ENCODE measurements at regions not wholly inside any gene's neighbourhood (a gene's known extent, or its start where the extent isn't known, plus 50 kb on each side); places are given as distances from the start of the nearest gene placed in this dataset.

DNA sequence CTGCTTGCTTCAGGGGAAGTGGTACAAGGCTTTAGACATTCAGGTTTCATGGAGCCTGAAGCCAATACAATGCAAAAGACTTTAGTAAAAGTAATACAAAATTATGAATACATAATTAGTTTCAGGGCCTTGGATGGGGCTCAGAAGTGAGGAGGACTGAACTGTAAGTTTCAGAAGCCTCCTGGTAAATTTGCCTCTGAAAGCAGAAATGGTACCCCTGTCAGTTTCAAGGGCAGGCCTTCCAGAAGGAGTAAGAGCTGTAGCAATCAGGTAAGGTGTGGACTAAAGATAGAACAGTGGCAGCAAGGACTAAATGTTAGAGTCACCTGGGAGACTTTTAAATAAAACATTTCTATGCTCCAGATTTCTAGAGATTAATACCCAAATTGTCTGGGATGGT lies 402.5 kb upstream of the GOLIM4 start:
- no peak overlapping the region for H3K4me3 ChIP-seq (ENCODE audit: low read depth in 1 of 2, low read length in 2 of 2)
- no peaks in the 10 kb centered on the region for H3K27me3 ChIP-seq (ENCODE audit: control insufficient read depth in 1 of 2, insufficient read depth in 2 of 2, low read length in 2 of 2)
- H3K27ac ChIP-seq (ENCODE audit: low read depth, low read length): no peak overlapping the region
- H3K9me3 ChIP-seq (ENCODE audit: low read length): no peaks in the 10 kb centered on the region
- no peaks in the 10 kb centered on the region for H3K4me1 ChIP-seq (ENCODE audit: insufficient read depth, low read length)
- H3K9ac ChIP-seq (ENCODE audit: low read length): no peak overlapping the region
- no peaks in the 10 kb centered on the region for H3K36me3 ChIP-seq (ENCODE audit: insufficient read depth, low read length)

GRCh38 chr3:168497741-168498140 lies 402.0 kb upstream of the GOLIM4 start:
- Histone ChIP-seq H3K27ac (ENCODE audit: low read depth, low read length) (no peak overlapping the region), H3K9ac (ENCODE audit: low read length) (no peak overlapping the region), H3K4me3 (ENCODE audit: low read depth in 1 of 2, low read length in 2 of 2) (no peak overlapping the region), H3K36me3 (ENCODE audit: insufficient read depth, low read length) (no peaks in the 10 kb centered on the region), H3K27me3 (ENCODE audit: control insufficient read depth in 1 of 2, insufficient read depth in 2 of 2, low read length in 2 of 2) (no peaks in the 10 kb centered on the region), H3K4me1 (ENCODE audit: insufficient read depth, low read length) (no peaks in the 10 kb centered on the region), H3K9me3 (ENCODE audit: low read length) (no peaks in the 10 kb centered on the region)

GRCh38 chr3:168497183-168497582 lies 401.5 kb upstream of the GOLIM4 start:
- Histone ChIP-seq H3K4me1 (ENCODE audit: insufficient read depth, low read length) (no peaks in the 10 kb centered on the region), H3K36me3 (ENCODE audit: insufficient read depth, low read length) (no peaks in the 10 kb centered on the region)

DNA sequence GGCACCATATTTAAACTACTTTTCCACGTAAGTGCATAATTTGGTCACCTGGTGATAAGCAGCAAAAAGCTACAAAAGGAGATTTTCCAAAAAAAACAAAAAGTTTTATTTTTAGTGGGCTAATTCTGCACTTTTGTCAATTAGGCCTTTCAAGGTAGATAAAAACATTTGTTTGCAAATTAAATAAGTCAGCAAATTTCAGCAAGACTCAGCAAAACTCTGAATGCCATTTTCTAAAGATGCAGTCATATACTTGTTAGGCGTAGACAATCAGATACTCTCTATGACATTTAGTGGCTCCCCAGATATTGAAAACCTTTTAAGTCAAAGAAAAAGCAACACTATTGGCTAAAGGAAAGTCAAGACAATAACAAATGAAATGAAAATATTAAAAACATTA lies 400.2 kb upstream of the GOLIM4 start:
- H3K4me3 ChIP-seq (ENCODE audit: low read depth in 1 of 2, low read length in 2 of 2): no peak overlapping the region
- H3K9me3 ChIP-seq (ENCODE audit: low read length): no peaks in the 10 kb centered on the region
- H3K27me3 ChIP-seq (ENCODE audit: control insufficient read depth in 1 of 2, insufficient read depth in 2 of 2, low read length in 2 of 2): no peaks in the 10 kb centered on the region
- no peak overlapping the region for H3K27ac ChIP-seq (ENCODE audit: low read depth, low read length)
- no peak overlapping the region for H3K9ac ChIP-seq (ENCODE audit: low read length)
- H3K36me3 ChIP-seq (ENCODE audit: insufficient read depth, low read length): no peaks in the 10 kb centered on the region
- no peaks in the 10 kb centered on the region for H3K4me1 ChIP-seq (ENCODE audit: insufficient read depth, low read length)

More at GRCh38 chr3:168497183-168497582, 401.5 kb upstream of the GOLIM4 start:
- Histone ChIP-seq H3K4me3 (ENCODE audit: low read depth in 1 of 2, low read length in 2 of 2) (no peak overlapping the region), H3K27me3 (ENCODE audit: control insufficient read depth in 1 of 2, insufficient read depth in 2 of 2, low read length in 2 of 2) (no peaks in the 10 kb centered on the region), H3K27ac (ENCODE audit: low read depth, low read length) (no peak overlapping the region), H3K9ac (ENCODE audit: low read length) (no peak overlapping the region), H3K9me3 (ENCODE audit: low read length) (no peaks in the 10 kb centered on the region)

- Histone ChIP-seq H3K9ac (ENCODE audit: low read length) (no peak overlapping the region), H3K36me3 (ENCODE audit: insufficient read depth, low read length) (no peaks in the 10 kb centered on the region), H3K9me3 (ENCODE audit: low read length) (no peaks in the 10 kb centered on the region), H3K4me3 (ENCODE audit: low read depth in 1 of 2, low read length in 2 of 2) (no peak overlapping the region), H3K27ac (ENCODE audit: low read depth, low read length) (no peak overlapping the region), H3K4me1 (ENCODE audit: insufficient read depth, low read length) (no peaks in the 10 kb centered on the region), H3K27me3 (ENCODE audit: control insufficient read depth in 1 of 2, insufficient read depth in 2 of 2, low read length in 2 of 2) (no peaks in the 10 kb centered on the region)
Measured at GRCh38 chr3:168495270-168495669, 399.5 kb upstream of the GOLIM4 start.

DNA sequence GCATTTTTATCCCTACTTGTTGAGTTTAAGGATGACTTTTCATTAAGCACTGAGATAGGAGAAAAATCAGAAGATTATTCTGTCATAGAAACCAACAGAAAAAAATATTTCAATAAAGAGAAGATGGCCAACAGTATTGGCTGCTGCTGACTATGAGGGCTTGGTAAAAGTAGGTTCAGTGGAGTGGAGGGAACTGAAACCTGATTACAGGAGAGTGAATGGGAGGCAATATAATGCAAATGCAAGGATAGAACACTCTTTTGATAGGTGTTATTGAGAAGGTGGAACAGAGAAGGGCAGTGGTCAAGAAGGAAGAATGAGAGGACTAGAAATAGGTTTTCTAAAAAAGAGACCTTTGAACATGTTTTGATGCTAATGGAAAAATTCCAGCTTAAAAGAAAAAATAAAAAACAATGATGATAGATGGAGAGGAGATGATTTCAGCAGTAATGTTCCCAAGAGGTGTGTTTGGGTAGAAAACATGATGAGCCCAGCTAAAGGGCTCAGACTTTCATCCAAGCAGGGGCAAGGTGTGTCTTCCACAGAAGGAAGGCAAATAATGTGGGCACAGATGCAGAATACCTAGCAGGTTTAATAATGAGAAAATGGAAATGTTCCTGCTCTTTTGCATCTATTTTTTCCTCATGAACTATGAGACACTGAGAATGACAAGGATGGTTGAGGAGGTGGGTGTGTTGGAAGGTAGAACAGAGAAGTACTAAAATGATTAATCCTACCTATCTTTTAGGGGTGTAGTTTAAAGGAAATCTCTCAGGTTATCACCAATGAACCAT lies 397.9 kb upstream of the GOLIM4 start:
- Histone ChIP-seq H3K36me3 (ENCODE audit: insufficient read depth, low read length) (no peaks in the 10 kb centered on the region), H3K9me3 (ENCODE audit: low read length) (no peaks in the 10 kb centered on the region), H3K27me3 (ENCODE audit: control insufficient read depth in 1 of 2, insufficient read depth in 2 of 2, low read length in 2 of 2) (no peaks in the 10 kb centered on the region), H3K4me3 (ENCODE audit: low read depth in 1 of 2, low read length in 2 of 2) (no peak overlapping the region), H3K27ac (ENCODE audit: low read depth, low read length) (no peak overlapping the region), H3K4me1 (ENCODE audit: insufficient read depth, low read length) (no peaks in the 10 kb centered on the region), H3K9ac (ENCODE audit: low read length) (no peak overlapping the region)

DNA sequence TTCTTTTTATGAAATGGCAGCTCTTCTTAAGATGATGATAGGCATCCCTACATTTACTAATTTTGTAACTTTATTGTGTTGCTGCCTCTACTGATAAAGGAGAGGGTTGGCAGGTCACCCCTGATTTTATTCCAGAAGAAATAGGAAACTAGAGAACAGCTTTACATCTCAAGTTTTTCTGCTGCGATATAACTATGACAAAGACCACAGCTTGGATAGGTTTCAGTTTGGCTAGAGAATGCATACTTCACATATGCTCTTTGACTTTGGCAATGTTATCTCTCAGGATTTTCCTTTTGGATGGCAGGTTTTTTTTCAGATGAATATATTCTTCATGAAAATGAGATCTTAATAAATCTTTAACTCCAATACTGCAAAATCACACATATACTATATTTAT lies 395.3 kb upstream of the GOLIM4 start:
- H3K4me3 ChIP-seq (ENCODE audit: low read depth in 1 of 2, low read length in 2 of 2): no peak overlapping the region
- H3K27ac ChIP-seq (ENCODE audit: low read depth, low read length): no peak overlapping the region
- no peaks in the 10 kb centered on the region for H3K4me1 ChIP-seq (ENCODE audit: insufficient read depth, low read length)
- H3K9ac ChIP-seq (ENCODE audit: low read length): no peak overlapping the region
- H3K9me3 ChIP-seq (ENCODE audit: low read length): no peaks in the 10 kb centered on the region
- H3K36me3 ChIP-seq (ENCODE audit: insufficient read depth, low read length): no peaks in the 10 kb centered on the region
- no peaks in the 10 kb centered on the region for H3K27me3 ChIP-seq (ENCODE audit: control insufficient read depth in 1 of 2, insufficient read depth in 2 of 2, low read length in 2 of 2)

DNA sequence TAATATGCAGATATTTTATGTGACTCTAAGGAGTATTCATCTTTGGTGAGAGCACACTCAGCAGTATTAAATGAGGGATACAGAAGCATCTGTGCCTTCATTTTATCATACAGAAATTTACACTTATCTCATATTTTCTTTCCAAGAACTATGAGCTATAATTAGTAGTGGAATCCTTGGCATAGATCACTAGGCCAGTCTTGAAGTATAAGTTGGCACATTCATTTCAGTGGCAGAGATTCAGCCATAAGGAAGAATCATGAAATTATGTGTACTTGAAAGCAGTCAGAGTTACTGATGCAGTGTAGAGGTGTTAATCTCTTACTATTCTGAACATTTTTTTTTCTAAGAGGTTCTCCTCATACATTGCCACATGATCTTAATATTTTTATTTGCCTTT lies 393.6 kb upstream of the GOLIM4 start:
- Histone ChIP-seq H3K27ac (ENCODE audit: low read depth, low read length) (no peak overlapping the region), H3K9me3 (ENCODE audit: low read length) (no peaks in the 10 kb centered on the region), H3K36me3 (ENCODE audit: insufficient read depth, low read length) (no peaks in the 10 kb centered on the region), H3K4me1 (ENCODE audit: insufficient read depth, low read length) (no peaks in the 10 kb centered on the region), H3K27me3 (ENCODE audit: control insufficient read depth in 1 of 2, insufficient read depth in 2 of 2, low read length in 2 of 2) (no peaks in the 10 kb centered on the region), H3K9ac (ENCODE audit: low read length) (no peak overlapping the region), H3K4me3 (ENCODE audit: low read depth in 1 of 2, low read length in 2 of 2) (no peak overlapping the region)

GRCh38 chr3:168485936-168486335 lies 390.2 kb upstream of the GOLIM4 start:
- Histone ChIP-seq H3K4me3 (ENCODE audit: low read depth in 1 of 2, low read length in 2 of 2) (no peak overlapping the region), H3K9me3 (ENCODE audit: low read length) (no peaks in the 10 kb centered on the region), H3K27me3 (ENCODE audit: control insufficient read depth in 1 of 2, insufficient read depth in 2 of 2, low read length in 2 of 2) (no peaks in the 10 kb centered on the region), H3K4me1 (ENCODE audit: insufficient read depth, low read length) (no peaks in the 10 kb centered on the region), H3K27ac (ENCODE audit: low read depth, low read length) (no peak overlapping the region), H3K36me3 (ENCODE audit: insufficient read depth, low read length) (no peaks in the 10 kb centered on the region), H3K9ac (ENCODE audit: low read length) (no peak overlapping the region)

DNA sequence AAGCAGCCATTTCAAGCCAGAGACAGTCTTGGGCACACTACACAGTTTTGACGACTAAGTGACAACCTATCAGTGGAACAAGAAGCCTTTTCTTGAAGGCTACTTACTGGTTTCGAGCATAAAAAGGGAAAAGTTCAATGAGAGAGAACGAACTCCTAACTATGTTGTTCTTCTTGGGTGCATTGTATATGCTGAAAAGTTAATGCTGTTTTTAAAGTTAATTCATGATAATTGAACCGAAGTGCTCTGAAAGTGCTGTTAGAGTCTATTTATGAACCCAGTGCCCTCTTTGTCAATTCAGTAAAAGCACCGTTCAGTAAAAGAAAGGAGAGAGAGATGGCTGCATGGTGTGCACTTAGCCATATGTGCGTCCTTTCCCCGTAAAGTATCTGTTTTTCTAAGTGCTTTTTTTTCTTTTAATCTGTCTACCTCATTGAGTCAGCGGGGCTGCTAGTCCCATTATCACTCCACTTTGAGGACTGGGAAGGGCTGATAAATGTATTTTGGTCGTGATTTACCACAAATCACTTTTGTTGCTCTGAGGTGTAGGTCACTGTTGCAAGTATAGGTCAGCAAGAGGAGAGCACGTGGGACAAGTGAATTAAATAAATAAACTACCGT lies 380.7 kb upstream of the GOLIM4 start:
- no peaks in the 10 kb centered on the region for H3K9me3 ChIP-seq (ENCODE audit: low read length)
- no peak overlapping the region for H3K9ac ChIP-seq (ENCODE audit: low read length)
- no peak overlapping the region for H3K27ac ChIP-seq (ENCODE audit: low read depth, low read length)
- no peaks in the 10 kb centered on the region for H3K27me3 ChIP-seq (ENCODE audit: control insufficient read depth in 1 of 2, insufficient read depth in 2 of 2, low read length in 2 of 2)
- H3K36me3 ChIP-seq (ENCODE audit: insufficient read depth, low read length): no peaks in the 10 kb centered on the region
- H3K4me1 ChIP-seq (ENCODE audit: insufficient read depth, low read length): no peaks in the 10 kb centered on the region
- H3K4me3 ChIP-seq (ENCODE audit: low read depth in 1 of 2, low read length in 2 of 2): no peak overlapping the region

GRCh38 chr3:168475704-168476103 lies 380.0 kb upstream of the GOLIM4 start:
- Histone ChIP-seq H3K9ac (ENCODE audit: low read length) (no peak overlapping the region), H3K9me3 (ENCODE audit: low read length) (no peaks in the 10 kb centered on the region), H3K27me3 (ENCODE audit: control insufficient read depth in 1 of 2, insufficient read depth in 2 of 2, low read length in 2 of 2) (no peaks in the 10 kb centered on the region), H3K4me3 (ENCODE audit: low read depth in 1 of 2, low read length in 2 of 2) (no peak overlapping the region), H3K4me1 (ENCODE audit: insufficient read depth, low read length) (no peaks in the 10 kb centered on the region), H3K36me3 (ENCODE audit: insufficient read depth, low read length) (no peaks in the 10 kb centered on the region), H3K27ac (ENCODE audit: low read depth, low read length) (no peak overlapping the region)
